ENCODE measurements at regions not wholly inside any gene's neighbourhood (a gene's known extent, or its start where the extent isn't known, plus 50 kb on each side); places are given as distances from the start of the nearest gene placed in this dataset.

DNA sequence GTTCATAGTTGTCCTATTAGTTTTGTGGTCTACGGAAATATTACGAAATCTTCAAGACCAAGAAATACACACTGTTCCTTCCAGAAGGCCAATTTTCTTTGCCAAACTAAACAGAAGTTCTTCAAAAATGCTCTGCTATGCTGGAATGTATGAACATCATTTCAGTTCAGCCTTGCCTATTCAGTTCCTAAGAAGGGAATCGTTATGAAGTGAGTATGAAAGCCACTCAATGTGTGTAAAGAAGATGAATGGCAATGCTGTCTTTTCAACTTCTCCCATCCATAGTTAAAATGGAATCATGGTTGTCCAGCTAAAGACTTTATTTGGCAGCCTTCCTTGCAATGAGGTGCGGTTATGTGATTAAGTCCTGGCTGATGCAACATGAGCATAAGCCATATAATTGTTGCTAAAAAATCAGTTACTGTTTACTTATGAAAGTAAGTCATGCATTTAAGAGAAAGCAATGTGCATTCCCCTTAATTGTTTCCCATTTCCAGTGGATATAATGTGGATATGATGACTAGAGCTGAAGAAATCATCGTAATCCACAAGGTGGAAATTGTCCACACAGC is 73.8 kb upstream of the PTPRR start:
- TF ChIP-seq, protein P1, sequence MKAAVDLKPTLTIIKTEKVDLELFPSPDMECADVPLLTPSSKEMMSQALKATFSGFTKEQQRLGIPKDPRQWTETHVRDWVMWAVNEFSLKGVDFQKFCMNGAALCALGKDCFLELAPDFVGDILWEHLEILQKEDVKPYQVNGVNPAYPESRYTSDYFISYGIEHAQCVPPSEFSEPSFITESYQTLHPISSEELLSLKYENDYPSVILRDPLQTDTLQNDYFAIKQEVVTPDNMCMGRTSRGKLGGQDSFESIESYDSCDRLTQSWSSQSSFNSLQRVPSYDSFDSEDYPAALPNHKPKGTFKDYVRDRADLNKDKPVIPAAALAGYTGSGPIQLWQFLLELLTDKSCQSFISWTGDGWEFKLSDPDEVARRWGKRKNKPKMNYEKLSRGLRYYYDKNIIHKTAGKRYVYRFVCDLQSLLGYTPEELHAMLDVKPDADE (IDR thresholded peaks at IDR 0.05) = no peak
- TF ChIP-seq, protein P2, sequence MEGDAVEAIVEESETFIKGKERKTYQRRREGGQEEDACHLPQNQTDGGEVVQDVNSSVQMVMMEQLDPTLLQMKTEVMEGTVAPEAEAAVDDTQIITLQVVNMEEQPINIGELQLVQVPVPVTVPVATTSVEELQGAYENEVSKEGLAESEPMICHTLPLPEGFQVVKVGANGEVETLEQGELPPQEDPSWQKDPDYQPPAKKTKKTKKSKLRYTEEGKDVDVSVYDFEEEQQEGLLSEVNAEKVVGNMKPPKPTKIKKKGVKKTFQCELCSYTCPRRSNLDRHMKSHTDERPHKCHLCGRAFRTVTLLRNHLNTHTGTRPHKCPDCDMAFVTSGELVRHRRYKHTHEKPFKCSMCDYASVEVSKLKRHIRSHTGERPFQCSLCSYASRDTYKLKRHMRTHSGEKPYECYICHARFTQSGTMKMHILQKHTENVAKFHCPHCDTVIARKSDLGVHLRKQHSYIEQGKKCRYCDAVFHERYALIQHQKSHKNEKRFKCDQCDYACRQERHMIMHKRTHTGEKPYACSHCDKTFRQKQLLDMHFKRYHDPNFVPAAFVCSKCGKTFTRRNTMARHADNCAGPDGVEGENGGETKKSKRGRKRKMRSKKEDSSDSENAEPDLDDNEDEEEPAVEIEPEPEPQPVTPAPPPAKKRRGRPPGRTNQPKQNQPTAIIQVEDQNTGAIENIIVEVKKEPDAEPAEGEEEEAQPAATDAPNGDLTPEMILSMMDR (conservative IDR thresholded peaks at IDR 0.05; ENCODE audit: low read depth in 2 of 2) = no peak
- TF ChIP-seq EZH2 (IDR thresholded peaks at IDR 0.05; ENCODE audit: low read depth, unreplicated experiment) = no peak
- TF ChIP-seq POLR2AphosphoS5 (IDR thresholded peaks at IDR 0.05; ENCODE audit: low read depth) = no peak
- TF ChIP-seq ZNF114 (CRISPR knock-in tag; IDR thresholded peaks at IDR 0.05) = no peak
- TF ChIP-seq JUNB (IDR thresholded peaks at IDR 0.05; ENCODE audit: unreplicated experiment) = no peak
- no peak for TF ChIP-seq CREB1 (CRISPR knock-in tag; IDR thresholded peaks at IDR 0.05; ENCODE audit: low read depth)
- TF ChIP-seq, protein P3, sequence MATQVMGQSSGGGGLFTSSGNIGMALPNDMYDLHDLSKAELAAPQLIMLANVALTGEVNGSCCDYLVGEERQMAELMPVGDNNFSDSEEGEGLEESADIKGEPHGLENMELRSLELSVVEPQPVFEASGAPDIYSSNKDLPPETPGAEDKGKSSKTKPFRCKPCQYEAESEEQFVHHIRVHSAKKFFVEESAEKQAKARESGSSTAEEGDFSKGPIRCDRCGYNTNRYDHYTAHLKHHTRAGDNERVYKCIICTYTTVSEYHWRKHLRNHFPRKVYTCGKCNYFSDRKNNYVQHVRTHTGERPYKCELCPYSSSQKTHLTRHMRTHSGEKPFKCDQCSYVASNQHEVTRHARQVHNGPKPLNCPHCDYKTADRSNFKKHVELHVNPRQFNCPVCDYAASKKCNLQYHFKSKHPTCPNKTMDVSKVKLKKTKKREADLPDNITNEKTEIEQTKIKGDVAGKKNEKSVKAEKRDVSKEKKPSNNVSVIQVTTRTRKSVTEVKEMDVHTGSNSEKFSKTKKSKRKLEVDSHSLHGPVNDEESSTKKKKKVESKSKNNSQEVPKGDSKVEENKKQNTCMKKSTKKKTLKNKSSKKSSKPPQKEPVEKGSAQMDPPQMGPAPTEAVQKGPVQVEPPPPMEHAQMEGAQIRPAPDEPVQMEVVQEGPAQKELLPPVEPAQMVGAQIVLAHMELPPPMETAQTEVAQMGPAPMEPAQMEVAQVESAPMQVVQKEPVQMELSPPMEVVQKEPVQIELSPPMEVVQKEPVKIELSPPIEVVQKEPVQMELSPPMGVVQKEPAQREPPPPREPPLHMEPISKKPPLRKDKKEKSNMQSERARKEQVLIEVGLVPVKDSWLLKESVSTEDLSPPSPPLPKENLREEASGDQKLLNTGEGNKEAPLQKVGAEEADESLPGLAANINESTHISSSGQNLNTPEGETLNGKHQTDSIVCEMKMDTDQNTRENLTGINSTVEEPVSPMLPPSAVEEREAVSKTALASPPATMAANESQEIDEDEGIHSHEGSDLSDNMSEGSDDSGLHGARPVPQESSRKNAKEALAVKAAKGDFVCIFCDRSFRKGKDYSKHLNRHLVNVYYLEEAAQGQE (IDR thresholded peaks at IDR 0.05; ENCODE audit: unreplicated experiment) = no peak
- TF ChIP-seq EZH2phosphoT487 (IDR thresholded peaks at IDR 0.05; ENCODE audit: unreplicated experiment) = no peak
- TF ChIP-seq STAT1 (IDR thresholded peaks at IDR 0.05; ENCODE audit: unreplicated experiment) = no peak
